Mesendoderm (in vitro differentiated cells): ENCODE measurements at regions not wholly inside any gene's neighbourhood (a gene's known extent, or its start where the extent isn't known, plus 50 kb on each side); places are given as distances from the start of the nearest gene placed in this dataset.

Experiments
- DNase-seq: peaks from one replicate; pipeline ENCODE4 v3.0.0; 2013
- H2AK5ac ChIP-seq: 2 replicates; pipeline ENCODE4 v1.6.1; 2013; ENCODE audit warnings: low read length, inconsistent platforms
- H2BK120ac ChIP-seq: 2 replicates; pipeline ENCODE4 v1.6.1; 2013; ENCODE audit warnings: low read depth, mild to moderate bottlenecking, low read length, moderate library complexity, mixed read lengths
- H2BK15ac ChIP-seq: replicated peaks from 2 replicates; pipeline ENCODE4 v1.6.1; 2013; ENCODE audit warnings: low read depth, mild to moderate bottlenecking, moderate library complexity
- H2BK5ac ChIP-seq: 2 replicates; pipeline ENCODE4 v1.6.1; 2013; ENCODE audit warnings: low read length, inconsistent platforms
- H3K18ac ChIP-seq: 2 replicates; pipeline ENCODE4 v1.6.1; 2013; ENCODE audit warnings: mild to moderate bottlenecking, low read length, mixed read lengths
- H3K23ac ChIP-seq: one replicate; pipeline ENCODE4 v1.6.1; 2013; ENCODE audit warnings: low read length
- H3K27ac ChIP-seq: 2 replicates; pipeline ENCODE4 v1.5.1; 2013; ENCODE audit warnings: low read depth, mild to moderate bottlenecking, inconsistent platforms, low read length, moderate library complexity
- H3K27me3 ChIP-seq: 2 replicates; pipeline ENCODE4 v1.6.1; 2013; ENCODE audit warnings: low read length, control low read depth, mild to moderate bottlenecking, inconsistent platforms; ENCODE audit not compliant: insufficient read depth, poor library complexity
- H3K36me3 ChIP-seq: 2 replicates; pipeline ENCODE4 v1.6.1; 2013; ENCODE audit warnings: low read length, inconsistent platforms; ENCODE audit not compliant: control insufficient read depth, insufficient read depth
- H3K4ac ChIP-seq: one replicate; pipeline ENCODE4 v1.6.1; 2013; ENCODE audit warnings: low read depth, mild to moderate bottlenecking, low read length, moderate library complexity
- H3K4me1 ChIP-seq: 2 replicates; pipeline ENCODE4 v1.6.1; 2013; ENCODE audit warnings: low read depth, low read length, inconsistent platforms; ENCODE audit not compliant: control insufficient read depth
- H3K4me2 ChIP-seq: 2 replicates; pipeline ENCODE4 v1.6.1; 2013; ENCODE audit warnings: low read length
- H3K4me3 ChIP-seq: 2 replicates; pipeline ENCODE4 v1.5.1; 2013; ENCODE audit warnings: mild to moderate bottlenecking, low read length
- H3K56ac ChIP-seq: one replicate; pipeline ENCODE4 v1.6.1; 2013; ENCODE audit warnings: low read length
- H3K79me1 ChIP-seq: 2 replicates; pipeline ENCODE4 v1.6.1; 2013; ENCODE audit warnings: low read length, inconsistent platforms
- H3K79me2 ChIP-seq: 2 replicates; pipeline ENCODE4 v1.6.1; 2013; ENCODE audit warnings: mild to moderate bottlenecking, low read length; ENCODE audit not compliant: control insufficient read depth, insufficient read depth
- H3K9ac ChIP-seq: 2 replicates; pipeline ENCODE4 v1.6.1; 2013; ENCODE audit warnings: low read length, inconsistent platforms
- H4K5ac ChIP-seq: one replicate; pipeline ENCODE4 v1.6.1; 2013; ENCODE audit warnings: low read length
- H4K8ac ChIP-seq: one replicate; pipeline ENCODE4 v1.6.1; 2013; ENCODE audit warnings: low read depth, mild to moderate bottlenecking, control low read depth, low read length, moderate library complexity
- WGBS: extraction: QIAGEN DNeasy Blood & Tissue Kit; methylation state at CpG from one replicate; pipeline ENCODE4 v1.1.7; 2013; ENCODE audit warnings: low lambda C conversion rate, missing lambda C conversion rate; ENCODE audit not compliant: insufficient coverage; ENCODE audit errors: extremely low coverage; 5-methylcytosine and 5-hydroxymethylcytosine counted together

DNA sequence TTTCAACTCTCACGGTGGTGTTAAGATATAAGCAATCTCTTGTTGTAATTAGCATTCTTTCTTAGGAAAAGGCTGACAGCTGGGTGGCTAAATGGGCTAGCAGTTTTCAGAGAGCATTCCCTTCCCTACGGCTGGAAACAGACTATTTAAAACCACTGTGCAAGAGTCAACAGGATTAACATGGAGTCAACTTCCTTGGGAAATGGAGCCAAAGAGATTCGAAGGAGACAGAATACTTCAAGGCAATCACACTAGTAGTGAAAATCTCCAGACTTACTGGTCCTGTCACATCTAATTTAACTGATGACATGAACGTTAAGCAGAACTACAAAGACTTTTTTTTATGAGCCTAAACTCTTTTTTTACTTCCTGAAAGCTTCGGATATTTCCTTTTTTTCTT lies 453.3 kb upstream of the ITGA1 start:
- Histone ChIP-seq H4K8ac (no peak overlapping the region), H2BK5ac (no peak overlapping the region), H2BK120ac (no peak overlapping the region), H3K36me3 (no peaks in the 10 kb centered on the region), H2BK15ac (no peak overlapping the region), H3K4ac (no peak overlapping the region), H3K27ac (no peak overlapping the region), H4K5ac (no peak overlapping the region), H3K56ac (no peak overlapping the region), H3K4me2 (no peak overlapping the region), H3K18ac (no peak overlapping the region), H3K4me3 (no peak overlapping the region), H3K9ac (no peak overlapping the region), H3K27me3 (no peaks in the 10 kb centered on the region), H3K79me1 (no peaks in the 10 kb centered on the region), H3K4me1 (no peaks in the 10 kb centered on the region), H2AK5ac (no peak overlapping the region), H3K79me2 (no peaks in the 10 kb centered on the region), H3K23ac (no peak overlapping the region)
- no CpG with 5 or more reads among the region's 5 CpGs for WGBS
- DNase-seq = peak; percentile 55

DNA sequence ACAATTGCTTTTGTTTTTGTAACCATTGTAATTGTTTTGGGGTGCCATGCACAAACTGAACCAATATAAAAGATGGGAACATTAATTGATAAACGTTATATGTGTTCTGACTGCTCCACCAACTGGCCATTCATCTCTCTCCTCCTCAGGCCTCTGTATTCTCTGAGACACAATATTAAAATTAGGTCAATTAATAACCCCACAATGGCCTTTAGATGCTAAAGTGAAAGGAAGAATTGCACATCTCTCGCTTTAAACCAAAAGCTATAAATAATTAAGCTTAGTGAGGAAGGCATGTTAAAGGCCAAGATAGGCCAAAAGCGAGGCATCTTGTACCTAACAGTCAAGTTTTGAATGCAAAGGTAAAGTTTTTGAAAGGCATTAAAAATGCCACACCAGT lies 448.4 kb upstream of the ITGA1 start:
- H3K4me3 ChIP-seq = no peak overlapping the region
- H2AK5ac ChIP-seq = no peak overlapping the region
- no CpG with 5 or more reads among the region's 3 CpGs for WGBS
- no peak overlapping the region for H3K9ac ChIP-seq
- no peaks in the 10 kb centered on the region for H3K79me1 ChIP-seq
- H3K79me2 ChIP-seq = no peaks in the 10 kb centered on the region
- H3K4ac ChIP-seq = no peak overlapping the region
- H4K8ac ChIP-seq = no peak overlapping the region
- no peak overlapping the region for H3K23ac ChIP-seq
- H3K18ac ChIP-seq = no peak overlapping the region
- no peaks in the 10 kb centered on the region for H3K27me3 ChIP-seq
- H2BK15ac ChIP-seq = no peak overlapping the region
- H3K4me1 ChIP-seq = no peaks in the 10 kb centered on the region
- no peak overlapping the region for H3K56ac ChIP-seq
- H2BK120ac ChIP-seq = no peak overlapping the region
- no peak overlapping the region for H2BK5ac ChIP-seq
- DNase-seq = no peak
- no peaks in the 10 kb centered on the region for H3K36me3 ChIP-seq
- no peak overlapping the region for H4K5ac ChIP-seq
- H3K4me2 ChIP-seq = no peak overlapping the region
- H3K27ac ChIP-seq = no peak overlapping the region

DNA sequence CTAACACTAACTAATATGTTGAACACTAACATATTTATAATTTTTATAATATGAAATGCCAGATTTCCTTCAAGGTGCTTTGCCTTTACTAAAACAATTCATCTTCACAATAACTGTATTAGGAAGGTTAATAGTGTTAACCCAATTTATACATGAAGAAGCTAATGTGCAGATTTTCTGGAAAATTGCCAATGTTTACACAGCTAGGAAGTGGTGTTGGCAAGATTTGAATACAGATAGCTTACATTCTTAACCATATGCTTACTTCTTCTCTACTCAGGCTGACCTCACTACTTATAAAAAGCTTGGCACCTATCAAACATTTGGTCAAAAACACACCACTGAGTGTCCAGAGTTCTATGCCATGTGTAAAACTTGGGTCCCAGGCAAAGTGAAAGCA lies 445.4 kb upstream of the ITGA1 start:
- DNase-seq = no peak
- Histone ChIP-seq H2BK120ac (no peak overlapping the region), H3K9ac (no peak overlapping the region), H3K56ac (no peak overlapping the region), H3K4me1 (no peaks in the 10 kb centered on the region), H3K4me3 (no peak overlapping the region), H3K4ac (no peak overlapping the region), H3K79me2 (no peaks in the 10 kb centered on the region), H3K18ac (no peak overlapping the region), H4K8ac (no peak overlapping the region), H3K79me1 (no peaks in the 10 kb centered on the region), H3K4me2 (no peak overlapping the region), H3K36me3 (no peaks in the 10 kb centered on the region), H2AK5ac (no peak overlapping the region), H4K5ac (no peak overlapping the region), H2BK5ac (no peak overlapping the region), H2BK15ac (no peak overlapping the region), H3K23ac (no peak overlapping the region), H3K27me3 (no peaks in the 10 kb centered on the region), H3K27ac (no peak overlapping the region)

DNA sequence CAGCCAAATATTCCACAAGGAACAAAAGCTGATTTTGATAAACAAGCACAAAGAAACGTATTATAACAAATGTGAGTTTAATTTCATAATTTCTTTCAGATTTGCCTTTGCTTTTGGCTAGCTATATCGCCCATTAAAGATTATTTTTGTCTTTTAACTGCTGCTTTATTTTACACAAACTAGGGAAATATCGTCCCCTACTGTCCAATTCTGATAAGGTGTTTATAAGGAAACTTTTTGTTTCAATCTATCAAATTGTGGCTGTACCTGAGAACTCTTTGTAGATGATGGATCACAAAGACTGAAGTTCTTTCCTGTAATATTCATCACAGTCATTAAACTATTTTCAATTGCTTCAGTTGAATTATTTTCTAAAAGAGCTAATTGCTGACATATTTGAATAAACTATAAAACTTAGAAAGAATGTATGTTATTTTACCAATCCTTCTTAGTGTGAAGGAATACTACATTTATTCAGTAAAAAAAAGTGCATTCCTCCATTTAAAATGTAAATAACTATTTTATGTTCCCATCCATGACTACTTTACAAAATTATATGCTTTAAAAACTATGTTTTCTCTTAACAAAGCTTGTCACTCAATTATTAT lies 431.3 kb upstream of the ITGA1 start:
- no peaks in the 10 kb centered on the region for H3K79me1 ChIP-seq
- H3K56ac ChIP-seq = no peak overlapping the region
- no peak overlapping the region for H3K23ac ChIP-seq
- no peak overlapping the region for H3K4me2 ChIP-seq
- no peak overlapping the region for H4K5ac ChIP-seq
- no peak overlapping the region for H2BK5ac ChIP-seq
- H3K4ac ChIP-seq = no peak overlapping the region
- no CpG with 5 or more reads among the region's 3 CpGs for WGBS
- no peak overlapping the region for H2AK5ac ChIP-seq
- H4K8ac ChIP-seq = no peak overlapping the region
- H3K4me1 ChIP-seq = no peaks in the 10 kb centered on the region
- no peak overlapping the region for H3K4me3 ChIP-seq
- no peaks in the 10 kb centered on the region for H3K36me3 ChIP-seq
- H3K27ac ChIP-seq = no peak overlapping the region
- DNase-seq = no peak
- H2BK15ac ChIP-seq = no peak overlapping the region
- no peak overlapping the region for H3K18ac ChIP-seq
- no peak overlapping the region for H2BK120ac ChIP-seq
- H3K27me3 ChIP-seq = no peaks in the 10 kb centered on the region
- H3K79me2 ChIP-seq = no peaks in the 10 kb centered on the region
- no peak overlapping the region for H3K9ac ChIP-seq

DNA sequence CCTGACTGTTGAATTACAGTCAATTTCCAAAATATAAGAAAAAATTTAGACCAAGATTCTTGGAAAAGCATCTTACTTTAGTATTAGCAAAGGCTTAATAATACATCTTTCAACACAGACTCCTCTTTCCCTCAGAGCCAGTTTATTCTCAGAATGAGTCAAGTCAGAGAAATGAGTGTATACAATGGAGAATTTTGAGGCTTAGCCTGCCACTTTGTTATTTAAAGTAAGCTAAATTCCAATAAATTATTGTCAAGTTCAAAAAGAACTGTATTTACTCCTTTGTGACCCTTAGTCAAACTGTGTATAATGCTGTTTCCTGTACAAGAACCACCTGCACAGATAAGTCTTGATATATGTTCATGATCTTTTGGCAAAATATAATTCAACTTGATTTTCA lies 428.5 kb upstream of the ITGA1 start:
- no peak overlapping the region for H3K27ac ChIP-seq
- H3K79me1 ChIP-seq = no peaks in the 10 kb centered on the region

DNA sequence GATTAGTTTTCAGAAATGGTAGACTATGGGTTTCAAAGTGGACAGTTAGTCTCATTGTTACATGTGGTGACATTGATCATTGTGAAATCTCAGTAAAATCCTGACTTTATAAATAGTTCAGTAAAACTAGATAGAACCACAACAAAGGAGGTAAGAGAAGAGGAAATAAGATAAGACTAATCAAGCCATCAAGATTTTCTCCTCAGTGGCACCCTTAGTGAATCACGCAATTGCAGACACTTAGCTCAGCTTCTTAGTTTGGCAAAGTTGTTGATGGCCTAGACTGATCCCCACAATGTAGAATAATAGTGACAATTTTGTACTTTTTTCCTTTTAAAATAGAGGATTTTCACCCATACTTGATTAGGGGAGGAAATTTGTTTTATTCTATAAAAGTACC lies 426.7 kb upstream of the ITGA1 start:
- Histone ChIP-seq H3K9ac (no peak overlapping the region), H2BK5ac (no peak overlapping the region), H3K23ac (no peak overlapping the region), H3K27ac (no peak overlapping the region), H3K79me2 (no peaks in the 10 kb centered on the region), H3K4me1 (no peaks in the 10 kb centered on the region), H2BK120ac (no peak overlapping the region), H4K5ac (no peak overlapping the region), H3K18ac (no peak overlapping the region), H3K4ac (no peak overlapping the region), H3K56ac (no peak overlapping the region), H2BK15ac (no peak overlapping the region), H3K27me3 (no peaks in the 10 kb centered on the region), H3K36me3 (no peaks in the 10 kb centered on the region), H3K79me1 (no peaks in the 10 kb centered on the region), H3K4me2 (no peak overlapping the region), H2AK5ac (no peak overlapping the region), H4K8ac (no peak overlapping the region), H3K4me3 (no peak overlapping the region)
- DNase-seq = no peak
- WGBS = no CpG with 5 or more reads among the region's 1 CpG

More for the DNA sequence above, 428.5 kb upstream of the ITGA1 start:
- H4K8ac ChIP-seq = no peak overlapping the region
- no peaks in the 10 kb centered on the region for H3K27me3 ChIP-seq
- DNase-seq = no peak
- H3K4me1 ChIP-seq = no peaks in the 10 kb centered on the region
- H2BK120ac ChIP-seq = no peak overlapping the region
- no peak overlapping the region for H3K4ac ChIP-seq
- no peak overlapping the region for H4K5ac ChIP-seq
- H3K9ac ChIP-seq = no peak overlapping the region
- H2BK5ac ChIP-seq = no peak overlapping the region
- H3K36me3 ChIP-seq = no peaks in the 10 kb centered on the region
- H2BK15ac ChIP-seq = no peak overlapping the region
- H3K79me2 ChIP-seq = no peaks in the 10 kb centered on the region
- no peak overlapping the region for H3K4me2 ChIP-seq
- no peak overlapping the region for H3K4me3 ChIP-seq
- no peak overlapping the region for H3K23ac ChIP-seq
- H3K56ac ChIP-seq = no peak overlapping the region
- H2AK5ac ChIP-seq = no peak overlapping the region
- H3K18ac ChIP-seq = no peak overlapping the region
